H9 (cell line): ENCODE measurements at regions not wholly inside any gene's neighbourhood (a gene's known extent, or its start where the extent isn't known, plus 50 kb on each side); places are given as distances from the start of the nearest gene placed in this dataset.

ENCODE experiments used
- DNase-seq: peaks from one replicate; pipeline ENCODE4 v3.0.0-alpha.2; 2017
- H2AFZ ChIP-seq: one replicate; pipeline ENCODE4 v1.6.1; 2013; ENCODE audit warnings: mild to moderate bottlenecking, low read length, control low read depth, moderate library complexity
- H2AK5ac ChIP-seq: 2 replicates; pipeline ENCODE4 v1.6.1; 2013; ENCODE audit warnings: low read length, control low read depth, mixed read lengths; ENCODE audit not compliant: insufficient read length
- H2BK120ac ChIP-seq: one replicate; pipeline ENCODE4 v1.6.1; 2013; ENCODE audit warnings: low read depth, mild to moderate bottlenecking, low read length, control low read depth, inconsistent platforms; ENCODE audit not compliant: poor library complexity, severe bottlenecking
- H2BK12ac ChIP-seq: 2 replicates; pipeline ENCODE4 v1.6.1; 2013; ENCODE audit warnings: low read length, control low read depth, mixed read lengths, low read depth; ENCODE audit not compliant: insufficient read length
- H2BK15ac ChIP-seq: 2 replicates; pipeline ENCODE4 v1.6.1; 2013; ENCODE audit warnings: low read depth, low read length, control low read depth
- H2BK20ac ChIP-seq: one replicate; pipeline ENCODE4 v1.6.1; 2013; ENCODE audit warnings: low read depth, mild to moderate bottlenecking, low read length, control low read depth, inconsistent platforms; ENCODE audit not compliant: poor library complexity, severe bottlenecking
- H2BK5ac ChIP-seq: 2 replicates; pipeline ENCODE4 v1.6.1; 2013; ENCODE audit warnings: low read length, control low read depth, mixed read lengths; ENCODE audit not compliant: insufficient read length
- H3K14ac ChIP-seq: 2 replicates; pipeline ENCODE4 v1.6.1; 2013; ENCODE audit warnings: low read length, control low read depth; ENCODE audit not compliant: insufficient read depth
- H3K18ac ChIP-seq: 2 replicates; pipeline ENCODE4 v1.6.1; 2013; ENCODE audit warnings: low read depth, mild to moderate bottlenecking, mixed read lengths, low read length, control low read depth; ENCODE audit not compliant: insufficient read length
- H3K23ac ChIP-seq: 2 replicates; pipeline ENCODE4 v1.6.1; 2013; ENCODE audit warnings: low read length, control low read depth, mixed read lengths, low read depth; ENCODE audit not compliant: insufficient read length
- H3K23me2 ChIP-seq: 2 replicates; pipeline ENCODE4 v1.6.1; 2013; ENCODE audit warnings: low read depth, mild to moderate bottlenecking, mixed read lengths, low read length, control low read depth; ENCODE audit not compliant: insufficient read length, poor library complexity, severe bottlenecking
- H3K27ac ChIP-seq: 2 replicates; pipeline ENCODE4 v1.5.1; 2013; ENCODE audit warnings: low read length, control low read depth, mixed read lengths, low read depth; ENCODE audit not compliant: insufficient read length
- H3K27me3 ChIP-seq: 2 replicates; pipeline ENCODE4 v1.6.1; 2013; ENCODE audit warnings: low read length, control low read depth, inconsistent platforms; ENCODE audit not compliant: insufficient read depth
- H3K4ac ChIP-seq: 2 replicates; pipeline ENCODE4 v1.6.1; 2013; ENCODE audit warnings: low read depth, mild to moderate bottlenecking, control low read depth, inconsistent platforms, low read length, moderate library complexity
- H3K4me1 ChIP-seq: 2 replicates; pipeline ENCODE4 v1.6.1; 2013; ENCODE audit warnings: low read length, control low read depth, inconsistent platforms; ENCODE audit not compliant: insufficient read depth
- H3K4me2 ChIP-seq: 2 replicates; pipeline ENCODE4 v1.6.1; 2013; ENCODE audit warnings: low read length, control low read depth, mixed read lengths; ENCODE audit not compliant: insufficient read length, insufficient read depth
- H3K56ac ChIP-seq: 2 replicates; pipeline ENCODE4 v1.6.1; 2013; ENCODE audit warnings: low read depth, mild to moderate bottlenecking, mixed read lengths, low read length, control low read depth; ENCODE audit not compliant: insufficient read length
- H3K79me1 ChIP-seq: 2 replicates; pipeline ENCODE4 v1.6.1; 2013; ENCODE audit warnings: low read depth, mild to moderate bottlenecking, moderate library complexity, low read length, control low read depth, inconsistent platforms; ENCODE audit not compliant: insufficient read depth, poor library complexity, severe bottlenecking
- H3K79me2 ChIP-seq: 2 replicates; pipeline ENCODE4 v1.6.1; 2013; ENCODE audit warnings: low read length, control low read depth, inconsistent platforms; ENCODE audit not compliant: insufficient read depth
- H3K9ac ChIP-seq: 2 replicates; pipeline ENCODE4 v1.6.1; 2013; ENCODE audit warnings: low read length, control low read depth, mixed read lengths; ENCODE audit not compliant: insufficient read length; ENCODE audit errors: extremely low read depth
- H3K9me3 ChIP-seq: one replicate; pipeline ENCODE4 v1.6.1; 2013; ENCODE audit warnings: low read depth, low read length, inconsistent platforms; ENCODE audit not compliant: control insufficient read depth
- H3T11ph ChIP-seq: one replicate; pipeline ENCODE4 v1.6.1; 2013; ENCODE audit warnings: mild to moderate bottlenecking, low read length, control low read depth, inconsistent platforms
- H4K20me1 ChIP-seq: one replicate; pipeline ENCODE4 v1.6.1; 2013; ENCODE audit not compliant: control insufficient read depth, insufficient read length, insufficient read depth
- H4K5ac ChIP-seq: 2 replicates; pipeline ENCODE4 v1.6.1; 2013; ENCODE audit warnings: low read depth, mild to moderate bottlenecking, mixed read lengths, low read length, control low read depth; ENCODE audit not compliant: insufficient read length
- H4K8ac ChIP-seq: replicated peaks from 2 replicates; pipeline ENCODE4 v1.6.1; 2013; ENCODE audit warnings: low read length, control low read depth, mixed read lengths, low read depth; ENCODE audit not compliant: insufficient read length
- H4K91ac ChIP-seq: 2 replicates; pipeline ENCODE4 v1.6.1; 2013; ENCODE audit warnings: low read depth, mild to moderate bottlenecking, moderate library complexity, mixed read lengths, low read length, control low read depth; ENCODE audit not compliant: insufficient read length
- H3K27ac Mint-ChIP-seq, 3 experiments: 2 replicates in 2 of 3; 3 replicates in 1 of 3; pipeline ENCODE4 v1.8.0; 2020 to 2021; ENCODE audit warnings: mixed read lengths in 3 of 3, mild to moderate bottlenecking in 1 of 3, moderate library complexity in 1 of 3
- H3K27me3 Mint-ChIP-seq: 2 replicates; pipeline ENCODE4 v1.8.0; 2021; ENCODE audit warnings: low read depth, mild to moderate bottlenecking, moderate library complexity, mixed read lengths
- H3K36me3 Mint-ChIP-seq, 3 experiments: 2 replicates in 2 of 3; 3 replicates in 1 of 3; pipeline ENCODE4 v1.8.0; 2020 to 2021; ENCODE audit warnings: low read depth in 3 of 3, mixed read lengths in 3 of 3; ENCODE audit not compliant: insufficient read depth in 1 of 3
- H3K4me1 Mint-ChIP-seq, 2 experiments: 2 replicates each; pipeline ENCODE4 v1.8.0; 2020; ENCODE audit warnings: mixed read lengths in 2 of 2
- H3K4me3 Mint-ChIP-seq, 2 experiments: 2 replicates in 1 of 2; 3 replicates in 1 of 2; pipeline ENCODE4 v1.8.0; 2020 to 2021; ENCODE audit warnings: mild to moderate bottlenecking in 2 of 2, mixed read lengths in 2 of 2, moderate library complexity in 1 of 2
- H3K9me3 Mint-ChIP-seq, 2 experiments: 2 replicates in 1 of 2; 3 replicates in 1 of 2; pipeline ENCODE4 v1.8.0; 2020; ENCODE audit warnings: mild to moderate bottlenecking in 2 of 2, mixed read lengths in 2 of 2, moderate library complexity in 1 of 2
- CTCF ChIP-seq: fragments of 200-600 bp; sonication (generic); conservative IDR thresholded peaks from 3 replicates; pipeline ENCODE4 v1.8.0; 2021; ENCODE audit warnings: antibody characterized with exemption, mild to moderate bottlenecking
- WGBS: extraction: QIAGEN DNeasy Blood & Tissue Kit; methylation state at CpG from one replicate; pipeline ENCODE4 v1.1.7; 2013; ENCODE audit warnings: missing lambda C conversion rate, low lambda C conversion rate, mixed read lengths; ENCODE audit not compliant: insufficient read length; ENCODE audit errors: extremely low coverage; 5-methylcytosine and 5-hydroxymethylcytosine counted together

- TF ChIP-seq CTCF = no peak
- Histone ChIP-seq H3K4me2 (no peak overlapping the region), H3K23me2 (no peaks in the 10 kb centered on the region), H3K18ac (no peak overlapping the region), H3K27me3 (no peaks in the 10 kb centered on the region), H4K8ac (no peak overlapping the region), H4K20me1 (no peaks in the 10 kb centered on the region), H3K79me1 (no peaks in the 10 kb centered on the region), H3K27ac (no peak overlapping the region), H3T11ph (no peak overlapping the region), H3K56ac (no peak overlapping the region), H4K5ac (no peak overlapping the region), H4K91ac (no peak overlapping the region), H2AFZ (no peak overlapping the region), H3K9me3 (no peaks in the 10 kb centered on the region), H2BK15ac (no peak overlapping the region), H3K23ac (no peak overlapping the region), H3K14ac (no peak overlapping the region), H2BK20ac (no peak overlapping the region), H3K9ac (no peak overlapping the region), H2AK5ac (no peak overlapping the region), H2BK120ac (no peak overlapping the region), H3K4ac (no peak overlapping the region), H3K79me2 (no peaks in the 10 kb centered on the region), H3K4me1 (no peaks in the 10 kb centered on the region), H2BK5ac (no peak overlapping the region), H2BK12ac (no peak overlapping the region)
- peaks cover 9% of the 10 kb centered on the region for H3K27me3 Mint-ChIP-seq
- DNase-seq = no peak
- no peaks in the 10 kb centered on the region for H3K9me3 Mint-ChIP-seq
- WGBS = no CpG with 5 or more reads among the region's 3 CpGs
- no peak overlapping the region for H3K27ac Mint-ChIP-seq
- no peaks in the 10 kb centered on the region for H3K36me3 Mint-ChIP-seq
- H3K4me3 Mint-ChIP-seq = no peak overlapping the region
- H3K4me1 Mint-ChIP-seq = peaks cover 2 to 3% of the 10 kb centered on the region in 2 experiments; a peak in 2 of 4 replicates
These were observed 166.5 kb downstream of the LSM5 start for GRCh38 chr7:32323712-32324111.
